Activated naive CD4-positive, alpha-beta T cell treated with anti-CD3 and anti-CD28 coated beads for 36 hours (primary cell): ENCODE measurements at regions not wholly inside any gene's neighbourhood (a gene's known extent, or its start where the extent isn't known, plus 50 kb on each side); places are given as distances from the start of the nearest gene placed in this dataset.

Experiments used
- CTCF ChIA-PET: fragments of 350-600 bp; sonication (Branson Sonifier 250); formaldehyde crosslinking; loops from one replicate; lab custom pipeline; 2021; ENCODE audit warnings: antibody characterized with exemption; lab: Charles Lee
- DNase-seq: peaks from one replicate; pipeline ENCODE4 v3.0.0-alpha.2; 2020
- H3K27ac Mint-ChIP-seq: one replicate; pipeline ENCODE4 v1.8.0; 2021; ENCODE audit warnings: mild to moderate bottlenecking, mixed read lengths
- H3K27me3 Mint-ChIP-seq: one replicate; pipeline ENCODE4 v1.8.0; 2021; ENCODE audit warnings: low read depth, mixed read lengths
- H3K36me3 Mint-ChIP-seq: one replicate; pipeline ENCODE4 v1.8.0; 2021; ENCODE audit warnings: low read depth, mixed read lengths
- H3K4me1 Mint-ChIP-seq: one replicate; pipeline ENCODE4 v1.8.0; 2021; ENCODE audit warnings: low read depth, mixed read lengths
- H3K4me3 Mint-ChIP-seq: one replicate; pipeline ENCODE4 v1.8.0; 2021; ENCODE audit warnings: mild to moderate bottlenecking, moderate library complexity, mixed read lengths
- H3K9me3 Mint-ChIP-seq: one replicate; pipeline ENCODE4 v1.8.0; 2021; ENCODE audit warnings: mixed read lengths
- intact Hi-C: fragments of 100-400 bp; cut with micrococcal nuclease; formaldehyde crosslinking; loops from one replicate; pipeline ENCODE4 v1.15.1; 2023

- intact Hi-C loops, result no loop called here
- no peak for DNase-seq
- Mint-ChIP-seq H3K27ac (no peak overlapping the region), H3K27me3 (no peaks in the 10 kb centered on the region), H3K4me1 (no peaks in the 10 kb centered on the region), H3K4me3 (no peak overlapping the region), H3K36me3 (no peaks in the 10 kb centered on the region), H3K9me3 (peaks cover 3% of the 10 kb centered on the region)
- CTCF ChIA-PET, result interaction anchor here (0.6 kb wide), 1 partner anchor 1578 kb away, joined by 3 read pairs; no protein-coding TSS in a partner anchor
Observed at GRCh38 chr2:102922321-102922720, 160.5 kb downstream of the TMEM182 start.

DNA sequence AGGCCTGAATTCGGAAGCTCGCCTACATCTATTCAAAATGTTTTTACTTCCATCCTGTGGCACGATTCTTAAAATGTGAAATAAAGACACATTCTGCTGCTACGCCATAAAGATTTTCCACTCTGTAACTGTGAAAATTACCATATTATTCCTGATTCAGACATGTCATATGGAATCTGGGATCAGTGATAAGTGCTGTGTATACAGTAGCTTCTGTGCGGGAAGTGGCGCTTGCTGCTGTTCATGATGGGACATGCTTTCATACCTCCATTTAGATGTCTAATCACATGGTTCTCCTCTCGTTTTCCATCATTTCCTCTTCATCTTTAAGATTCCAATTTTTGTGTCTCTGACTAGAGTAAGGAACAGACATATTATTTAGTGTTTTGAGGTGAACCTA lies 163.2 kb downstream of the TMEM182 start:
- Mint-ChIP-seq H3K36me3 (no peaks in the 10 kb centered on the region), H3K4me1 (no peaks in the 10 kb centered on the region), H3K27ac (no peak overlapping the region), H3K27me3 (no peaks in the 10 kb centered on the region), H3K4me3 (no peak overlapping the region), H3K9me3 (no peaks in the 10 kb centered on the region)
- intact Hi-C loops, result no loop called here
- no peak for DNase-seq
- CTCF ChIA-PET, result no interaction called here

DNA sequence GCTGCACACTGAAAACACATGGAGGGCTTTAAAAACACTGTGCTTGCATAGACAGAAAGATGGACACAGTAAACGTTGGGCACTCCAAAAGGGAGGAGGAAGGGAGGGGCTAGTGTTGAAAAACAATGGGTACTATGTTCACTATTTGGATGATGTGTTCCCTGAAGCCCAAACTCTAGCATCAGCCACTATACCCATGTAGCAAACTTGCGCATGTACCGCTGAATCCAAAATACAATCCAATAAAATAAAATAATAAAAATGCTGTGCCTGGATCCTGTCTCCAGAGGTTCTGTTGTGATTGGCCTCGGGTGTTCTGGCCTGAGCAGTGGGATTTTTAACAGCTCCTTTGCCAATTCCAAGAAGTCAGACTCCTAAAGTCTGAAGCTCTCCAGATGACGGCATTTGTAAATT lies 166.0 kb downstream of the TMEM182 start:
- no peaks in the 10 kb centered on the region for H3K9me3 Mint-ChIP-seq
- no peaks in the 10 kb centered on the region for H3K4me1 Mint-ChIP-seq
- no peak overlapping the region for H3K27ac Mint-ChIP-seq
- no peaks in the 10 kb centered on the region for H3K27me3 Mint-ChIP-seq
- no peaks in the 10 kb centered on the region for H3K36me3 Mint-ChIP-seq
- intact Hi-C loops, result no loop called here
- no peak for DNase-seq
- no peak overlapping the region for H3K4me3 Mint-ChIP-seq
- CTCF ChIA-PET, result interaction anchor here (1.2 kb wide), 1 partner anchor 21 kb away, joined by 3 read pairs; no protein-coding TSS in a partner anchor

GRCh38 chr2:102929721-102930120 lies 167.9 kb downstream of the TMEM182 start:
- CTCF ChIA-PET, result no interaction called here
- Mint-ChIP-seq H3K9me3 (no peaks in the 10 kb centered on the region), H3K4me3 (no peak overlapping the region), H3K36me3 (no peaks in the 10 kb centered on the region), H3K27ac (no peak overlapping the region), H3K4me1 (no peaks in the 10 kb centered on the region), H3K27me3 (no peaks in the 10 kb centered on the region)
- intact Hi-C loops, result no loop called here
- DNase-seq, result no peak

DNA sequence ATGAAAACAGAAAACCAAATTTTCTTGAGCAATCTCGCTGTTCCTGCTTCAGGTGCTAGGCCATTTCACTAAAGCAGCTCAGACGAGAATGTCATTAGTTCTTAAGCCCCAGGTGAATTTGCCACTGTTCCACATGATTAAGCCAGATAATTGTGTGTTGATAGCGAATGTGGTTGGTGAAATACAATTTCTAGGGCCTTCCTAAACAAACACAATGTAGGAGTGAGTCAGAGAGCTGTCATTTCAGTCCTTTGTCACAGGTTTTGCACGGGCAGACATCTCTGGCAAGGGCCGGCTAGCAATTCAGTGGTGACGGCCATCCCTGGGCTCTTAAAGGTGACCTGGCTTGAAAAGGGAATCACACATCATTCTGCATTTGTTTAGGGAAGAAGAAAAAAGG lies 170.7 kb downstream of the TMEM182 start:
- Mint-ChIP-seq H3K27ac (no peak overlapping the region), H3K4me3 (no peak overlapping the region), H3K36me3 (no peaks in the 10 kb centered on the region), H3K4me1 (no peaks in the 10 kb centered on the region), H3K27me3 (no peaks in the 10 kb centered on the region), H3K9me3 (no peaks in the 10 kb centered on the region)
- no peak for DNase-seq
- CTCF ChIA-PET, result no interaction called here
- intact Hi-C loops, result no loop called here

DNA sequence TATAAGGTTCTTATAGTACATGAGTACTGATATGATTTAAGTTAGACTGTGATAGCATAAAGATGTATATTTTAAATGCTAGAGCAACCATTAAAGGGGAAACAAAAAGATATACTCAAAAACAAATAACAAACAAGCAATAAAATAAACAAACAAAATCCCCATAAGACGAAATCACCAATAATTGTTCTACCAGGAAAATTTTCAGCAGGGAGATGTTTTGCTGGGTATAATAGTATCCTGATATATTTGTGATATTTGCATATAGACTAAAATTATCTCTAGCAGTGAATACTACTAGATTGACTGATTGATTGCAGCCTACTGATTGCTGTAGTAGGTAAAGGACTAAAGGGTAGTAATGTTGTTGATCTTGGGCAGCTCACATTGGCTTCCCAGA lies 177.4 kb downstream of the TMEM182 start:
- CTCF ChIA-PET, result no interaction called here
- no peaks in the 10 kb centered on the region for H3K36me3 Mint-ChIP-seq
- no peaks in the 10 kb centered on the region for H3K27me3 Mint-ChIP-seq
- DNase-seq, result no peak
- H3K4me1 Mint-ChIP-seq, result no peaks in the 10 kb centered on the region
- peaks cover 6% of the 10 kb centered on the region for H3K9me3 Mint-ChIP-seq
- H3K4me3 Mint-ChIP-seq, result no peak overlapping the region
- intact Hi-C loops, result no loop called here
- H3K27ac Mint-ChIP-seq, result no peak overlapping the region

DNA sequence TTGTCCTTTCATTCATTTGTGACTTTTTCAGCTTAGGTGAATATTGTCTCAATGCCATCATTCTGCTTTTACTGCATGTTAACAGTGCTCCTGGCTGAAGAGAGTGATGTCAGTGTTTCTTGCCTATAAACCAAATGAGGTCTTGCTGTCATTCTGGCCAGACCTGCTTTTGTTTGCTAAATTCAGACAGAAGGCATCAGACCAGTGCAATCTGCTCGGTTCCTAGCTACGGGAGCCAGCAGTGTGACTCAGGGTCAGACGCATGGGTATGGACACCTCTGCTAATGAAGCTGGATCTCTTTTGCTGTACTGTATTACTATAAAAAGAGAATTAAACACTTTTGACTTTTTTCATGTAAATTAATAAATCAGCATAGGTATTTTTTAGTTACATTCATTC lies 178.9 kb downstream of the TMEM182 start:
- intact Hi-C loops, result no loop called here
- Mint-ChIP-seq H3K27ac (no peak overlapping the region), H3K9me3 (peaks cover 6% of the 10 kb centered on the region), H3K4me3 (no peak overlapping the region), H3K27me3 (no peaks in the 10 kb centered on the region), H3K4me1 (no peaks in the 10 kb centered on the region), H3K36me3 (no peaks in the 10 kb centered on the region)
- DNase-seq, result no peak
- CTCF ChIA-PET, result interaction anchor here (0.5 to 0.7 kb wide), 2 partner anchors 99 to 1717 kb away, joined by 3 to 5 read pairs; no protein-coding TSS in a partner anchor

GRCh38 chr2:102942107-102942506 lies 180.3 kb downstream of the TMEM182 start:
- H3K27me3 Mint-ChIP-seq, result no peaks in the 10 kb centered on the region
- CTCF ChIA-PET, result no interaction called here
- intact Hi-C loops, result no loop called here
- DNase-seq, result no peak
- H3K27ac Mint-ChIP-seq, result no peak overlapping the region
- H3K36me3 Mint-ChIP-seq, result no peaks in the 10 kb centered on the region
- no peaks in the 10 kb centered on the region for H3K4me1 Mint-ChIP-seq
- H3K4me3 Mint-ChIP-seq, result no peak overlapping the region
- H3K9me3 Mint-ChIP-seq, result peaks cover 6% of the 10 kb centered on the region

DNA sequence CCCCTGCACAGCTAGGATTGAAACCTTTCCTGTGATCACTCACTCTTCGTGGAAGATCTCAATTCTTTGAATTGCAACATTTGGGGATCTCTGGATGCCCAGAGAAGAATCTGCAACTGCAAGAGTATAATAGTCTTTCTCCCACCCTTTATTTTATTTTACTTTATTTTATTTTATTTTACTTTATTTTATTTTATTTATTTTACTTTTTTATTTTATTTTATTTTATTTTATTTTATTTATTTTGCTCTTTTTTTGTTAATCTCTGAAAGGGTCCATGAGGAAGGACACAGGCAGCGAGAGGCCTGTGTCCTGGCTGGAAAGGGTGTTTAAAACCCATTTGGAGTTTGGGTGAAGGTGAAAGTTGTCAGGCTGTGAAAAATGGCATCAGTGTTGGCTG lies 181.4 kb downstream of the TMEM182 start:
- DNase-seq, result no peak
- CTCF ChIA-PET, result no interaction called here
- H3K36me3 Mint-ChIP-seq, result no peaks in the 10 kb centered on the region
- no peak overlapping the region for H3K27ac Mint-ChIP-seq
- no peaks in the 10 kb centered on the region for H3K27me3 Mint-ChIP-seq
- no peaks in the 10 kb centered on the region for H3K4me1 Mint-ChIP-seq
- intact Hi-C loops, result no loop called here
- peaks cover 5% of the 10 kb centered on the region for H3K9me3 Mint-ChIP-seq
- H3K4me3 Mint-ChIP-seq, result no peak overlapping the region

GRCh38 chr2:102950371-102950946 lies 188.6 kb downstream of the TMEM182 start:
- DNase-seq, result no peak
- Mint-ChIP-seq H3K27me3 (no peaks in the 10 kb centered on the region), H3K27ac (no peak overlapping the region), H3K4me3 (no peak overlapping the region), H3K9me3 (no peaks in the 10 kb centered on the region), H3K36me3 (no peaks in the 10 kb centered on the region), H3K4me1 (no peaks in the 10 kb centered on the region)
- CTCF ChIA-PET, result no interaction called here
- intact Hi-C loops, result no loop called here

DNA sequence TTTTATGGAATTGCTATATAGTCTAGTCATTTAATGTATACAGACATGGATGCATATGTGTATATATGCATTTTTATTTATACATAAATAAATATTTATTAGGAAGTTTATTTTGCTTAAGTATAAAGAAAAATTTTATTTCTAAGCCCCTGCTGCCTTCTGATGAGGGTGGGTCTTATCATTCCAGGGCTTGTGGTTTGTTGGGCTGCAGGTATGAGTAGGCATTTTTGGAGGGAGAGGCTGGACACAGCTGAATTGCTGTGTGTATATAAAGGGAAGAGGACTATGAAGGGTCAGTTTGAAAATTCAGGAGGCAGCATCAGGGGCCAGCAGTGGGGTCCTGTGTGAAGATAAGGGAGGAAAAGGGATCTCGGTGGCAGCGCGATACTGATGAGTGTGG lies 189.4 kb downstream of the TMEM182 start:
- no peak for DNase-seq
- H3K4me3 Mint-ChIP-seq, result no peak overlapping the region
- H3K27me3 Mint-ChIP-seq, result no peaks in the 10 kb centered on the region
- intact Hi-C loops, result no loop called here
- H3K9me3 Mint-ChIP-seq, result no peaks in the 10 kb centered on the region
- H3K4me1 Mint-ChIP-seq, result no peaks in the 10 kb centered on the region
- no peak overlapping the region for H3K27ac Mint-ChIP-seq
- H3K36me3 Mint-ChIP-seq, result no peaks in the 10 kb centered on the region
- CTCF ChIA-PET, result no interaction called here

DNA sequence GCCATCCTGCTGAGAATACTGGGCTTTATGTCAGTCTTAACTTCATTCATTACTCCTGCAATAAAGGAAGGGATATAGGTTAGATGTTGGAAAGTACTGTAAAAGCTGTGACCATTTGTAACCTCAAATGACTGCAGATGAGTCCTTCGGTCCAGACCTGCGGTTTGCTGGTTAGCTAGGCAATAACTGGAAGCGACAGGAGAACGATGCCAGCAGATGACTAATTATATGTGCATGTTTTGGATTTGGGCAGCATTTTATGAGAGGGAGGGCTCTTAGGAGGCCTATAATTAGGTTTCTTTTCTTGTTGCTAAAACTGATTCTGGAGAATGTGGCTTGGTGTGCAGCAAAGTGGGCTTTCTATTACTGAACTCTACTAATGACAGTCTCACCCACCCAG lies 205.6 kb downstream of the TMEM182 start:
- no peak for DNase-seq
- peaks cover 2% of the 10 kb centered on the region for H3K27me3 Mint-ChIP-seq
- intact Hi-C loops, result no loop called here
- CTCF ChIA-PET, result no interaction called here
- no peaks in the 10 kb centered on the region for H3K9me3 Mint-ChIP-seq
- H3K27ac Mint-ChIP-seq, result no peak overlapping the region
- H3K4me3 Mint-ChIP-seq, result no peak overlapping the region
- H3K36me3 Mint-ChIP-seq, result no peaks in the 10 kb centered on the region
- no peaks in the 10 kb centered on the region for H3K4me1 Mint-ChIP-seq

DNA sequence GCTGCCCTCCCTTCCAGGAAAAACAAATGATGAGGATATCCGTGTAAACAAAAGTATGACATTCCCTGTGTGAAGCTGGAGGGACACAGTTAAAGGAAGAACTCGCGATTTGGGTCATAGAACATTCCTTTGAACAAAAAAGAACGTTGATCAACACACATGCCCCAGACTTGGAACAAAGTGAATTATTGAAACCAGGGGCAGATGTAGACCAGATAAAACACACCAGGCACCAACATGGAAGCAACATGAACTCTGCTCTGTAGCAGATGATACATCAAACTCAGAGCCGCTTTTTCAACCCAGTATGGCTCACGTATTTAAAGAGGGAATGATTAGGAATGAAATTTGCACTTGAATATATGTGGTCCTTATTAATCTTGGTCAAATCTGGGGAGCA lies 206.5 kb downstream of the TMEM182 start:
- Mint-ChIP-seq H3K4me3 (no peak overlapping the region), H3K4me1 (no peaks in the 10 kb centered on the region), H3K36me3 (no peaks in the 10 kb centered on the region), H3K27ac (no peak overlapping the region), H3K27me3 (peaks cover under 1% of the 10 kb centered on the region), H3K9me3 (no peaks in the 10 kb centered on the region)
- intact Hi-C loops, result no loop called here
- CTCF ChIA-PET, result no interaction called here
- DNase-seq, result no peak
